GM21528 (cell line): ENCODE measurements at regions not wholly inside any gene's neighbourhood (a gene's known extent, or its start where the extent isn't known, plus 50 kb on each side); places are given as distances from the start of the nearest gene placed in this dataset.

Experiments
- ATAC-seq: cut with Tn5 transposase; IDR thresholded peaks from one replicate; pipeline ENCODE4 v1.9.1; 2021; ENCODE audit warnings: mild to moderate bottlenecking, moderate library complexity; ENCODE audit not compliant: unreplicated experiment, low FRiP score

DNA sequence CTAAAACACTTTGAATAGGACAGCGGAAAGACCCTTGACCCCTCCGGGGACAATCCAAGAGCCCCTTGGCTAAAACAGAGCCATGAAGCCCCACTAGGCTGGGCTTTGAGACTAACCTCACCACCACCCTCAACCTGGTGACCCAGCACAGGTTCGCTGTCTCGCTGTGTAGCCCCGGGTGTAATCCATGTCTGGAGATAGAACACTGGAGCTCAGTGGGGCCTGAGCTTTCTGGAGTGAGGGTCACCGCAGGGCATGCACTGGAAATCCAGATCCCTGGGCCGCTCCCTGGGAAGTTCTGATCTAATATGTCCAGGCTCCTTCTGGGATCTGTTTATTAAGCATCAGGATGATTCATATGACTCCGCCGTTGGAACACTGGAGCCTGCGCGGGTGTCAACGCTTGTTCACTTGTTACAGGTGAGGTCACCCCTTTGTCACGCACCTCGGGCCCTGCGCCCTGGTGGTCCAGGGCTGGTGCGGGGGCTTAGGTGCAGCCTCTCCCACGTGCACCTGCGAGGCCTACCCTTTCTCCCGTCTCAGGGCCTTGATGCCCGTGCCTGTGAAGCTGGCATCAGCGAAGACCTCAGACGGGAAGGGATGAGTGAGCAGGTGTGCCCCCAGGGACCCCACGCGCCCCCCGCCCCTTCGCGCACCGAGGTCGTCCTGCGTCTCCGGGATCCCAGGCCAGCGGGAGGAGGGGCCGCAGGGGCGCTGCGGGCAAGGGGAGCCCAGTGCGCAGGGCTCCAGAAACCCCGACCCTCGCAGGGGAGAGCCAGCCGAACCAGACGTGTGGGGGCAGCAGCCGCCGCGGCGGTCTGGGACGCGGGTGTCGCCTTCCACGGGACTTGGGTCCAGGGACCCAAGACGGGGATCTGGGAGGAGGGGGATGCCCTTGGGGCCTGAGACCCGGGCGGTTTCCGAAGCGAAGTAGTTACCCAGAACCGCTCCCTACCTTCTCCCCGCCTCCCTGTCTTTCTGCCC is 224.1 kb upstream of the FOXF1 start:
- no peak for ATAC-seq

DNA sequence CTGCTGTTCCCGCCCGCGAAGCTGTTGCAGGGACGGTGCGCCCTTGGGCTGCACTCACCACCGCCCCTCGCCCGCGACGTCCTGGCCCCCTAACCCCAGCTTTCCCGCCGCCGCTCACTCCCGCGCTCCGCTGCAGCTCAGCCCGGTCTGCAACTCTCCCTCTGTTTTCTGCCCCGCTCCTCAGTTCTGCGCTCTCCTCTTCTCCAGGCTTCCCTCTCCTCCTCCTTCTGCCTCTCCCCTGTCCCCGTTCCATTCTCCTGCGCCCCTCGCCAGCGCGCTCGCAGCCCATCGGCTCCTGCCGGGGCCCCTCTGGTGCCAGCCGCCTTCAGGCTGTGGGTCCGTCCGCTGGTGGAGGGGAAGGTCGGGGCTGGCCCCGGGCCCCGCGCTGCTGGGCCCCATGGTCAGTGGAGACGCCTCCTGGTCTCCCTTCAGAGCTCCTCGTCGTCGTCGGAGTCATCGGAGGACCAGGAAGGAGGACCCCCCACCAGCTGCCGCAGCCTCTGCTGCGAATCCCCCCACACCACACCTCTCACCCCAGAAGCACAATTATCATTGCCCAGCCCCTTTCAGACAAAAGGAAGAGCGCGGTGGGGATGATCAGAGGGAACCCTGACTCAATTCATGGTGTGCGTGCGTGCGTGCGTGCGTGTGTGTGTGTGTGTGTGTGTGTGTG is 223.2 kb upstream of the FOXF1 start:
- ATAC-seq: no peak

DNA sequence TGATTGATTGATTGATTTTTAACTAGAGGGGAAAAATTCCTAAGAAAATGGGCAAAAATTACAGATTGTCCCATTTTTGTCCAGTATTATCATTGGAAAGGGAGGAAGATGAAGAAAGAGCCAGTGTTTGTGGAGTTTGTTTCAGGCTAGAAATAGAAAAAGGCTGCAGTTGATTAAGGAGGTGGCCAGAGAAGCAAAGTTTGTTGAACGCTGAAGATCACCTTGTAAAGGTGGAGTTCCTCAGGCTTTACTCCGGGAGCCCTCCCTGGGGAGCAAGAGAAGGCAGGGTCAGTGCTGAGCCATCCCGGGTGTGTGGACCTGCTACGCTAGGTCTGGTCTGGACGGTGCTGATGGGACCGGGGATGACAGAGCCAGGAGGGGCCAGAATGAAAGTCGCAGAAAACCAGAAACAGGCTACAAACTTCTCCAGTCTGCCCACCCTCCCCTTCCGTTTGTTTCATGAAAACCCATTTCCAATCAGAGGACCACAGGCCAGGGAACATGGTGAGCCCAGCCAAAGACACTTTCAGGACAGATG is 222.6 kb upstream of the FOXF1 start:
- ATAC-seq: no peak

DNA sequence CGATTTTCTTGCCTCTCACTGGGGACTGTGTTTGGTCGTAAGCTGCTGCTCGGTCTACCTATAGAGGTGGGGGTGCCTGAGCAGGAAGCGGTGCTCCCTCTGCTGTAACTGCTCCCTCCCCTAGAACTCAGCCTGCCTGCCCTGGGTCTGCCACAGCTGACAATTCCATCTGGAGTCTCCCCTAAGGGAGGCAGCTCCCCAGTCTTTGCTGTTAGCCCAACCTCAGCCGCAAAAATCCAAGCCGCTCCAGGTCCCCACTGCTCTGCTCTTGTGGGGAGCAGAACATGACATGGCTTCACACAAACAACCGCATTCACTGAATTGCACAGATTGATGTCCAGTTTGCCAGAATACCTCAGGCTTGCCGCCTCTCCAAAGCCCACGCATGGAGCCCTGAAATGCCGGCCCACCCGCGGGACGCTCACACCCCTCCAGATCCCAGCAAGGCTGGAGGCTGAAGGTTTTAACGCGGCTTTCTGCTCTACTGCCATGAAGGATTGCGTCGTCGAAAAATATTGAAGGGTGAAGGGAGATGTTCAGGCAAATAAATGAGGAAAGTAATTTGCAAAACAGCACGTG is 221.5 kb upstream of the FOXF1 start:
- no peak for ATAC-seq

DNA sequence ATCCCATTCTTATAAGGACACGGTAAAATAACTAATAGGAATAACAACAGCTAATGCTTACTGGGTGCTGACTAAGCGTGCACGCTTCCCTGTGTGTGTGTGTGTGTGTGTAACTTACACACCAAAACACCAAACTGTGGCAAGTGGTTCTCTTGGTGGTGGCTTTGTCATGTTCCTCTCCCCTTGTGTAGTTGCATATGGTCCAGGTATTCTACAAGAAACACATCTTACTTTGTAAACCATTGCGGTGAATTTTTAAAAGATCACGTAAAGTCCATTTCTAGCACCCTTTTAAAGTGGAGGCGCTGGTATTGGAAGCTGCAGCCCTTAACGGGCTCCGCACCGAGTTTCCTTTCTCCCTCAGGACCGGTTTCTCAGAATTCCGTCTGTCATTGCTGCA is 221.0 kb upstream of the FOXF1 start:
- ATAC-seq: no peak

DNA sequence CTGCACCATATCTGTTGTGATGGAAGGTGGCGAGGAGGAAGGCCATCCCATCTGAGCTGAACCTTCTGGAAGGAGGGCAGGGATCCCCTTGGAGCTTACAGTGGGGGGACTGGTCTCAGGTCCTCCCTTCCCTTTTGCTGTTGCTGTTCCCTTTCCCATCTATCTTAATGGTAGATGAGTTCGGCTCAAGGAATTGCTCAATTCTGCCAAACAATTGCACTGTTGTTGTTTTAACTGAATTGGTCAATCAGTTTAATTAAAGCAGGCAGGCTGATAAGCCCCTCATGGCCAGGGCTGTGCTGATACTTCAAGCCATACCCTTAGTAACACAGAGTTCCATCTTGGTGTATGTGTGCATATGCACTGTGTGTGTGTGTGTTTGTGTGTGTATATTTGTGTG is 220.4 kb upstream of the FOXF1 start:
- ATAC-seq: no peak

DNA sequence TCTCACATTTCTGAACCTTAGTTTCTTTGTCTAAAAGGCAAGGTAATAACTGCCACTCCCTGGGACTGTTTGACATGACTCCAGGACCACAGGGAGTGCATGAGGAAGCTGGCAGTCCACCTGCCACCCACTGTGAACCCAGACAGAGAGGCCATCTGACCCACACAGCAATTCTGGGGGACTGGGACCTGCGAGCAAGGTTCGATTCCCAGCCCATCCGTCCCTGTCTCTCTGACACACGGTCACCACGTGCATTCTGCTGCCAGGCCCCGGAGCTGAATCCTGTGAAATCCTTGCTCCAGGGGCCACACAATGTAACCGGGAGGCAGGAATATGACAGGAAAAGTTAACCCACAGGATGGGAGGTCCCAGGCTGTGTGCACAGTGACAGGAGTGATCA is 218.8 kb upstream of the FOXF1 start:
- no peak for ATAC-seq

DNA sequence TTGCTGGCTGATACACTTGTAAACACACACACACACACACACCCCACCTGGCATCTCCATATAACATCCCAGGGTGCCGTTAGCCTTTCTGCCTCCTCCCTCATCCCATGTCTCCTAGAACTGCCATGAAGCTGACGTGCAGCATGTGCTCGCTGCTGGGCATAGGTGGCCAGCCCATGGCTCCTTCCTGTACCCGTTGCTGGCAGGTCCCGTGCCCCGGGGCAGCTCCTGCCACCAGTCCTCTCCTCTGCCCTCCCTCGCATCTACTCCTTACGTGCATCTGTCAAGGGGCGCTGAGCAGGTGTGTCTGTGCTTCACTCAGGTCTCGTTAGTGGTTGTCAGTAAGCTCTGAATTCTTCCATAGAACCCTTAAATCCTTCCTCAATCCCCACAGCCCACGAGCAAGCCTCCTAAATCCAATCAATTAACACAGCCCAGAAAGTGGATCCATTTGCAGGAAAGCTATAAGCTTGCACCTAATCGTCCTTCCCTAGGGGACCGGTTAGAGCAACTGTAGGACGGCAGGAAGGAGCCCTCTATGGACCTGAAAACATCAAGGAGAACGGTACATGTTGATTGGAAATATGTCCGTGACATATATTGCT is 218.1 kb upstream of the FOXF1 start:
- no peak for ATAC-seq

DNA sequence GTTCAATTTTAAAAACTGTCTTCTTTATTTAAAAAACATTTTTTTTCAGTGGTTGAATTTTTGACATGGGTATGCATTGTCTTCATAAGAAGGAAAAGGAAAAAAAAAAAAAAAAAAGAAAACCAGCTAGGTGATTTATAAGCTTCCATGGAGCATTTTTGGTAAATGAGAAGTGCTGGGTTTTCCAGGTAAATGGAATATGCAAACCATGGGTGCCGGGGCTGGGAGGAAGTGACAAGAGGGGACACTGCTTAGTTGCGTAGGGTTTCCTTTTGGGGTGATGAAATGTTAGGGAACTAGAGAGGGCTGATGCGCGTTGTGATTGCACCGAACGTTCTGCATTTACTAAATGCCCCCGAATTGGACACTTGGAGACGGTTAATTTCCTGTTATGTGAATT is 217.4 kb upstream of the FOXF1 start:
- no peak for ATAC-seq

DNA sequence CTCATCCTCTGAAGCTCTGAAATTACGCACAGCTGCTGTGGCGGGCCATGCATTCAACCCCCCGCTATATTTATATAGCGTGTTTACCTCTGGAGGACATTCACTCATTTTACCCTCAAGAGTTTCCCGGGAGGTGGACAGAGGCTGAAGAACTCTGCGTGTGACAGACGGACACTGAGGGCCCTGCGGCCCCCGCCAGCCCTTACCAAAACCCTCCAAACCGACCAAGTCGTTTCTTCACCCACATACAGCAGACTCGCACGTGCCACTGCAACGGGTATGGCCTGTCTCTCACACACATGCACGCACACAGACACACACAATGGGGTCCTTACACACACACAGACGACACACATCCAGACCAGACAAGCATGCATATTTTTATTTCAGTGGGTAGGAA is 216.4 kb upstream of the FOXF1 start:
- no peak for ATAC-seq

DNA sequence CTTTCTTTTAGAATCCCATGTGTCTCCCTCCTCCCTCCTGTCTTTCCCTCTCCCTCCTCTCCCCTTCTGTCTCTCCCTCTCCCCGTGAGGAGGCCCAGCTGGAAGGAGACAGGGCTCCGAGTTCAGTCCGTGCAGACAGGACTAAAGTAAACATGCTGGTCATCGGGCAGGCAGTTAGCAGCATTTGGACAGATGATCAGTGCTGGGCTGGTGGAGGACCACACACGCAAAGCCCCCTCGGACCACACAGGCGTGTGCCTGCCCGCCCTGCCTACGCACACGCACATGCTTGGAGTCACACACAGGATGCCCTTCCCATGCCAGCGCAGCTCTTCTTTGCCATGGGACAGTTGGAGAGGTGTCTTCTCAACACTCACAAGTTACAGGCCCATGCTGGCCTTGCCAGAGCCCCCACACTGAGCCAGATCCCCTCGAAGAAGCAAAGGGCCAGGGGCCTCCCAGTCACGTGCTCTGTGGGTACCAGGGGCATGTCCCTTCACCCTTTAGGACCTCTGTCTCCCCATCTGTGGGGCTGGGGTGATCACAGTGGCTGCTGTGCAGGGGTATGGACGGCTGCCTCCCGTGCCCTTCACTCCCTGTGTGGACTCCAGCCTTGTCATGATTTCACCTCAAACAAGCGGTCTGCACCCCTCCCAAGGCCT is 215.7 kb upstream of the FOXF1 start:
- ATAC-seq: no peak

DNA sequence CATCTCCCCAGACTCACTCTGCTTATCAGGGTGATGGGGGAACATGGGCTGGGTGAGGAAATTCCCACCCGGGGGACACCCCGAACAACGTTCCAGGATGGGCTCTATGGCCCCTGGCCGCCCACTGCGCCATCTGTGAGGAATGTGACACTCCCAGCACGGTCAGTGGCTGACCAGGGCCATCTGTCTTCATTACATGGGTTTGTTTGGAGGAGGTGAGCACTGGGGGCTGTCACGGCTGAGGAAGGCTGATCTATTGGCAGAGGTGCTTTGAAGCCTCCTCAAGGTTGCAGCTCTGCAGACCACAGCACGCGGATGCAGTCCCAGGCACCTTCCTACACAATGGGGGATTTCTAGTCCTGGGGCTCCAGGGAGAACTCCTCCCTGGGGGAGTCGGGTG is 214.1 kb upstream of the FOXF1 start:
- ATAC-seq: no peak

DNA sequence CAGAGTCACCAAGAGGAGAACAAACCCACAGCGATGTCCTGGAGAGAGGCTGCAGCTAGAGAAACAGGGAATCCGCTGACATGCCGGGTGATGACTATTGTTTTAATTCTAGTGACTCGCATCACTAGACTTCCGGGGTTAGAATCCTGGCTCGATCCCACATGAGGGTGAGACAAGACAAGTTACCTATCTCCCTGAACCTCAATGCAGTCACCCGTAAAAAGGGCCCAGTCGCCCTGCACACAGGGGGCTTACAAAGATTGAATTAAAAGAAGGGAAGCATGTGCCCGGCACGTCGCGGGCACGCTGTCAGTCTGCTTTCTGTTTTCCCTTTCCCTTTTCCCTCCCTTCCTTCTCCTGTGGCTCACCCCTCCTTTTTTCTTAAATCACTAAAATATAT is 212.9 kb upstream of the FOXF1 start:
- ATAC-seq: no peak

DNA sequence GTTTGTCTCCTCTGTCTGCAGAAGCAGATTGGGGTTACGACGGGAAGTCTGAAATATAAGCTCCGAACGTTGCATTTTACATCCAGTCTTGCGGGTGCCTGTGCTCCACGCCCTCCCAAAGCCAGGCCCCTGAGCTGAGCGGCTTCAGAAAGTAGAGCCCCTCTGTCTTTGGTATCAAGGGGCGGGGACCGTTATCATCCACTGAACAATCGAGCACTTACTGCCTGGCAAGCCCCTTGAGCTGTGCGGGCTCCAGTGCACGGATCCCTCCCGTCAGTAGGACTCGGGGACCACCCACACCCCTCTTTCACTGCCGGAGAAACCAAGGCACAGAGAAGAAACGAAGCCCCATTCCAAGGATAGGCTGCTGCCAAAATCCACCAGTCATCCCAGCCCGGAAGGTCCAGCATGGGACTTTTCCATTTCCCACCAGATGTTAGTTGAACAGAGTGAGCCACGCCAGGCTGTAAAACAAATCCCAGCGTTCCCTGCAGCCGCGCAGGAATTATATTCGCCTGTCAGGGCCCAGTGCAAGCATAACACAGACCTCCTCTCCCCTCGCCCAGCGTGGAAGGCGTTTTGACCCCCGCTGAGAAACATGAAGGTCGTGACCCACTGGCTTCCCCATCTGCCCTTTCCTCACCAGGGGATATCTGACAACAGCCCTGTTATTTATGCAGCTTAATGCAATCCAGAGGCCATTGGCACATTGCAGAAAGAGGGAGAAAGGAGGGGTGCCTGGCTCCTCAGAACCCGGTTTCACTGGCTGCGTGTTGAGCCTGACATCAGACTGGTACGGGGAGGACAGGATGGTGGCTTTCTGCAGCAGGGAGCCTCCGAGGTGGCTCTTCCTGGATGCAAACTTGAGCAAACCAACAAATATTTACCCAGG is 212.2 kb upstream of the FOXF1 start:
- ATAC-seq: no peak

DNA sequence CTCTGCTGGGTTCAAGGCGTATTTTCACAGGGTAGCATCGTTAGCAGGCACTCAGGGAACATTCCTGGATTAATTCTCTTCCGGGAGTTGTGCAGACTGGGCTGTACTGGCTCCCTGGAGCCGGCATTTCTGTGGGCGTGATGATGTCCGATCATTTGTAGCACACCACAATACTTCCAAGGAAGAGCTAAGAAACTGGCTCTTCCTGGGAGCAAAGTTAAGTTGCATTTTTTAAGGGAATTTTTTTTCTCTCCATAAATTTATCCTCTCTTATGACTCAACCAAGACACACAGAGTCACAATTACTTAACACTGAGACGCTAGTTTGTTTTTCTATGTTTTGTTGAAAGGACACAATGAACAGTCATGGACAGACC is 211.6 kb upstream of the FOXF1 start:
- no peak for ATAC-seq

DNA sequence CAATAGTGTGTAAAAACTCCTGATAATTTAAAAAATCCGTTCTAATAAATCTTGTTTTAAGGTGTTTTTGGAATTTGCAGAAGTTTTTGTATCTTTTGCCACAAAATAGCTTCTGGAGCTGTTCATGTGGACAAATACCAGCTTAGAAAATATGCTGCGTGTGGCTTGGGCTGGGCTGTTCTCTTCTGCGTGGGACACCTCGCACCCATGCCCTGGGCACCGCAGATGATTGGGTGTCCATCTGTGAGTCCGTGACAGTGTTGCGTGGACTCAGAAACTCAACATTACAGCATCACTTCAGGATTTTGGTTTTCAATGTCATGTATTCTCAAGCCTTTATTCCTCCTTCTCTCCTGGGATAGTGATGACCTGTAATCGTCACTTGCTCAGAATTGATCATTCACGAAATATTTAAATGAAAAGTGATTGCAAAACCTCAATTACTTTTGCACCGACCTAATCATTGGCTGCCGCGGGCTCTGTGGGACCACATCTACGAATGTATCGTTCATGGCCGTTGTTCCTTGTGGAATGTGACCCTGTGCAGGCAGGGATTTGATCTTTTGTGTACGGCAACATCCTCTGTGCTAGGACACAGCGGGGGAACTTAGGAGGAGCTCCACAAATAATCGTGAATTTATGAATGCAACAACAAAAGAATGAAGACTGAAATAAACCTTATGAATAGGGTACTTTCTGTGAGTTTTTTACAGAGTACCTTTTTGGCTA is 210.3 kb upstream of the FOXF1 start:
- no peak for ATAC-seq

DNA sequence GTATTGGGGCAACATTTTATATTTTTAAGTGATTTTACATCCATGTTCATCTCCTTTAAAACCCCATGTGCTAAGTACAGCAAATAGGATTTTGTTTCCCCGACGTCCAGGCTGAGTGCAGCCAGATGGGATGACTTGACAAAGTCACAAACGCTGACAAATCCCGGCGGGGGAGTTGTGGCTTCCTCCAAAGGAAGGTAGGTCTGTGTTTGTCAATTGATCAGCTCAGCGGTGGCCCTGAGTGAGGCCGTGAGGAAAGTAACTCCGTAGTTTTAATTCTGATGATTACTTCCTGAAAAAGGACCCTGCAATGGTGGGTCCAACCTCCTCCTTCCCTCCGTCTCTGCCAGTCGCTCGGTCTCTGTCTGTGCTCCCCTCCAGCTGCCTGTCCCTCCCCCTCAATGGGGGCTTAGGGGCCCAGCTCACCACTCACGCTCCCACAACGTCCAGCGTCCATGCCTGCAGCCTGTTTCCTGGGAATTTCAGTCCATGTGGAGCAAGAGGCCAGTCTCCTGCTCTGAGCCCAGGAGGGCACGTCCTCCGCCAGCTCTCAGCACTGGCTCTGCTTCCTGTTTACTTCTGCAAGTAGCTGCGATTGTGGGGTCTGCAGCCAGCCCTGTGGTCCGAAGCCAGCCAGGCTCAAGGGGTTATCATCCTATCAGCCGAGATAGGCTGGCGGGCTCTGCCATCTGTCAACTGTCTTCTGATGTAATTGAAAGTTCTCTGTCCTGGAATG is 209.4 kb upstream of the FOXF1 start:
- no peak for ATAC-seq

DNA sequence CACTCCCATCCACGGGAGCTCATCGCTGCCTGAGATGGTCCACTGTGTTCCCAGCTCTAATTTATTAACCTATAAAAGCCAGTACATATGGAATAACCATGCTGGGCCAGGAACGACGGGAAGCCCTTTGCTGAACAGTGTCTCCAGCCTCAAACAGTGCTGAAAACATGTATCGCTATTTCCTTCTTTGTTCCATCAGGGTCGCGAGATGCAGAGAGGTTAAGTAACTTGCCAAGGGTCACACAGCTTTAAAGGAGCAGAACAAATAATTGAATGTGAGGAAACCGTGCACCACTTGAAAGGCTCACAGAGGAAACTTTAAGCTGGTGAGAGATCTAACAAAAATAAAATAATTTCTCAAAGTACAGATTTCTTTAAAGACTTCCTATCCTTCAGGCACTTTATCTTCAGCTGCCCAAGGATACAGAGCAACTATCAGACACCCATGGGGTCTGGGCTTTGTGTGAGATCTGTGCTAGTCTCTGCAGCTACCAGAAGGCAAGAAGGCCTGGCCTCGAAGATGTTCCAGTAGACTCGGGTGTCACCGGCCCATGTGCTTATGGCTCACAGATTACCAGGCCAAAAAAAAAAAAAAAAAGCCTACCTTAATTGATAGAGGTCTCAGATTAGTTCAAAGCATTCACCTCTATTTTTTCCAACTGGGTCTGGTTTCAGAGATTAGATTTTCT is 207.8 kb upstream of the FOXF1 start:
- no peak for ATAC-seq
